H1 (cell line): ENCODE measurements at regions not wholly inside any gene's neighbourhood (a gene's known extent, or its start where the extent isn't known, plus 50 kb on each side); places are given as distances from the start of the nearest gene placed in this dataset.

ENCODE experiments used
- CHD1 ChIP-seq: IDR thresholded peaks from 2 replicates; pipeline ENCODE4 v1.6.1; 2012; ENCODE audit warnings: low read depth, low read length, improper control_type of control experiment
- CTCF ChIP-seq, 3 experiments: IDR thresholded peaks; 1 replicate in 2 of 3; 2 replicates in 1 of 3; pipeline versions ENCODE4 v1.5.1 to v1.6.1; 2011; ENCODE audit warnings: low read length in 3 of 3, mild to moderate bottlenecking in 3 of 3, inconsistent platforms in 2 of 3, low read depth in 1 of 3, moderate library complexity in 1 of 3; ENCODE audit not compliant: insufficient read depth in 1 of 3; ENCODE audit errors: control extremely low read depth in 1 of 3
- JUN ChIP-seq: IDR thresholded peaks from 2 replicates; pipeline ENCODE4 v1.6.1; 2011; ENCODE audit warnings: low read depth, mild to moderate bottlenecking, improper control_type of control experiment, low read length
- MAFK ChIP-seq: IDR thresholded peaks from 2 replicates; pipeline ENCODE4 v1.6.1; 2012; ENCODE audit warnings: low read depth, mild to moderate bottlenecking, improper control_type of control experiment, low read length
- POLR2A ChIP-seq, 2 experiments: IDR thresholded peaks; 1 replicate in 1 of 2; 2 replicates in 1 of 2; pipeline ENCODE4 v1.6.1; 2011; ENCODE audit warnings: low read depth in 2 of 2, low read length in 2 of 2, mild to moderate bottlenecking in 2 of 2; ENCODE audit errors: control extremely low read depth in 1 of 2
- SP1 ChIP-seq: IDR thresholded peaks from 2 replicates; pipeline ENCODE4 v1.6.1; 2011; ENCODE audit warnings: low read depth, low read length
- TCF12 ChIP-seq: IDR thresholded peaks from 2 replicates; pipeline ENCODE4 v1.6.1; 2011; ENCODE audit warnings: low read depth, mild to moderate bottlenecking, low read length

DNA sequence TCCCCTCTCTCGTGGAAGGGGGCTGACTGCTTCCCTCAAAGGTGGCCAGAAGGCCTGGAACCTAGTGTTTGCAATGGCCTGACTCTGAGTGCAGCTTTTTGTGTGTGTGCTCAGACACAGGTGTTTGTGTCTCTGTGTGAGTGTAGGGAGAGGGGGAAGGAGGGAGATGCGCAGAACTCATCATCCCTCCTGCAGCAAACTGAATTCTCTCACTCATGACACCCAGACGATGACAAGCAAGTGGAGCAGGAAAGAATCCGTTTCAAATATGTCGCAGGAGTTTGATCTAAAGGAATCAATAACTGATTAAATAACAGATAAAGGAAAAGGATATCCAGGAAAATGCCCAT lies 101.4 kb downstream of the TNFAIP3 start:
- TF ChIP-seq TCF12 (no peak), CTCF (IDR thresholded peaks at IDR 0.05; ENCODE audit: control extremely low read depth in 1 of 3, insufficient read depth in 1 of 3, low read depth in 1 of 3, low read length in 3 of 3) (no peak), CHD1 (no peak), POLR2A (IDR thresholded peaks at IDR 0.05; ENCODE audit: control extremely low read depth in 1 of 2, low read depth in 2 of 2, low read length in 2 of 2) (no peak), JUN (no peak), SP1 (no peak), MAFK (no peak)
